ENCODE measurements at regions not wholly inside any gene's neighbourhood (a gene's known extent, or its start where the extent isn't known, plus 50 kb on each side); places are given as distances from the start of the nearest gene placed in this dataset.
"Not testable (repeated sequence)": the region's sequence is repeated elsewhere in the genome, so short reads cannot be mapped to it uniquely, and the experiment has no call there.

- no peak for DNase-seq
These were observed 269.8 kb downstream of the OLFM4 start for GRCh38 chr13:53298396-53298795.

GRCh38 chr13:53301449-53301848 is 272.8 kb downstream of the OLFM4 start:
- DNase-seq, result no peak

- DNase-seq, result not testable (repeated sequence)
These were observed 276.8 kb downstream of the OLFM4 start for GRCh38 chr13:53305419-53305818.

GRCh38 chr13:53310786-53311185 is 282.2 kb downstream of the OLFM4 start:
- no peak for DNase-seq

GRCh38 chr13:53311561-53311960 is 282.9 kb downstream of the OLFM4 start:
- no peak for DNase-seq

GRCh38 chr13:53321296-53321801 is 292.7 kb downstream of the OLFM4 start:
- DNase-seq, result peak; percentile 31

GRCh38 chr13:53324656-53325055 is 296.0 kb downstream of the OLFM4 start:
- no peak for DNase-seq

GRCh38 chr13:53326716-53327115 is 298.1 kb downstream of the OLFM4 start:
- no peak for DNase-seq

- DNase-seq, result no peak
These were observed 299.2 kb downstream of the OLFM4 start for GRCh38 chr13:53327680-53328315.

GRCh38 chr13:53336441-53337160 is 308.0 kb downstream of the OLFM4 start:
- no peak for DNase-seq

- no peak for DNase-seq
These were observed 310.1 kb downstream of the OLFM4 start for GRCh38 chr13:53338760-53339159.

GRCh38 chr13:53340505-53341143 is 312.0 kb downstream of the OLFM4 start:
- no peak for DNase-seq

- DNase-seq, result no peak
These were observed 312.5 kb downstream of the OLFM4 start for GRCh38 chr13:53341144-53341510.

- DNase-seq, result no peak
These were observed 314.2 kb downstream of the OLFM4 start for GRCh38 chr13:53342623-53343360.

- no peak for DNase-seq
These were observed 314.7 kb downstream of the OLFM4 start for GRCh38 chr13:53343361-53343744.

GRCh38 chr13:53351021-53351420 is 322.4 kb downstream of the OLFM4 start:
- DNase-seq, result peak; percentile 8

- DNase-seq, result no peak
These were observed 329.0 kb downstream of the OLFM4 start for GRCh38 chr13:53357582-53357981.

GRCh38 chr13:53368948-53369347 is 340.3 kb downstream of the OLFM4 start:
- no peak for DNase-seq

GRCh38 chr13:53379485-53379884 is 350.9 kb downstream of the OLFM4 start:
- DNase-seq, result no peak

GRCh38 chr13:53382008-53382407 is 353.4 kb downstream of the OLFM4 start:
- no peak for DNase-seq

- DNase-seq, result no peak
These were observed 369.4 kb downstream of the OLFM4 start for GRCh38 chr13:53398051-53398450.

GRCh38 chr13:53405616-53406015 is 377.0 kb downstream of the OLFM4 start:
- DNase-seq, result no peak

- DNase-seq, result no peak
These were observed 379.7 kb downstream of the OLFM4 start for GRCh38 chr13:53408306-53408705.

Measured in retina (tissue), 1 donor.